ENCODE measurements at regions not wholly inside any gene's neighbourhood (a gene's known extent, or its start where the extent isn't known, plus 50 kb on each side); places are given as distances from the start of the nearest gene placed in this dataset.

DNA sequence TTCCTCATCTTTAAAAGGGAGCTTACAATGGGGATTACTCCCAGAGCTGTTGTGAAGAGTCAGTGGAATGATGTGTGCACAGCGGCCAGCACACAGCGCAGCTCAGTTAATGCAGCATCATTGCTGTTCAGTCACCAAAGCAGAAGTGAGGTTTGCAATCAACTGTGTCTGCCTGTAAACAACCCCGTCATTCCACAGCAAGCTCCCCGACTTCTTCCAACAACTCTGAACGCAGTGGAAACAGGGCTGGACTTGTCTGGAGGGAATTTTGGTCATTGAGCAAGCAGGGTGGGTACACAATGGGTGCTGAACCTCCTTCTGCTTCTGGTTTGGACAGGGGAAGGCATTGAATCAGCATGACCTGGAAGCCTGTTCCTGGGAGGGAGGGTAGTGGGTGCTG lies 347.4 kb downstream of the PTPRU start:
- Mint-ChIP-seq H3K4me1 (ENCODE audit: low read depth, unreplicated experiment) (no peaks in the 10 kb centered on the region), H3K27ac (ENCODE audit: unreplicated experiment) (no peak overlapping the region), H3K4me3 (ENCODE audit: unreplicated experiment) (no peak overlapping the region), H3K36me3 (ENCODE audit: insufficient read depth, unreplicated experiment) (no peaks in the 10 kb centered on the region), H3K9me3 (ENCODE audit: unreplicated experiment) (no peaks in the 10 kb centered on the region), H3K27me3 (ENCODE audit: insufficient read depth, unreplicated experiment) (peaks cover 12% of the 10 kb centered on the region)
- no peaks in the 10 kb centered on the region for H3K9me3 ChIP-seq
- no peaks in the 10 kb centered on the region for H3K27me3 ChIP-seq (replicated peaks; ENCODE audit: control insufficient read depth, insufficient read depth, low read length)
- no peaks in the 10 kb centered on the region for H3K36me3 ChIP-seq (ENCODE audit: control insufficient read depth, insufficient read depth, low read length)
- intact Hi-C loops (cut with micrococcal nuclease; ENCODE audit: unreplicated experiment), result no loop called here
- CTCF ChIA-PET, result no interaction called here
- no peak for DNase-seq
- no peaks in the 10 kb centered on the region for H3K4me1 ChIP-seq
- no peak for TF ChIP-seq CTCF (IDR thresholded peaks at IDR 0.05; ENCODE audit: insufficient read depth in 1 of 2, low read depth in 1 of 2, low read length in 1 of 2, severe bottlenecking in 1 of 2, unreplicated experiment in 1 of 2)
- no peak overlapping the region for H3K4me3 ChIP-seq (ENCODE audit: low read depth, low read length)
- POLR2A ChIA-PET, result no interaction called here
- BruUV-seq (replicated peaks), result no TSS peak

DNA sequence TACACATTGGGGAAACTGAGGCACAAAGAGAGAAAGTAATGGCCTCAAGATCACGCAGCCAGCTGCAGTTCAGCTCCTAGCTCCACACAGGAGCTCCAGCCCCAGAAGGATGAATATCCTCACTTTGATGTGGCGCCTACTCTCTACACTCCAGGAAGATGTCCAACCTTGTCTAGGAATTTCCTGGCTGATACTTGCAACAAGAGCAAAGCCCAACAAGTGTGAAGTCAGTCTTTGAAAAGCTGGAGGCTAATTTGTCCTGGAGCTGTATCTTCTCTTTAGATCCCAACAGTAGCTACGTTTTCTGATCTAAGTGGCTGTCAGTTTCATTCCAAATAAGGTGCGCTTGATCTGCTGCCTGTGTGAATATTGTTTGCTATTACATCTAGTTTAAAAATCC lies 344.9 kb downstream of the PTPRU start:
- no peak overlapping the region for H3K4me3 ChIP-seq (ENCODE audit: low read depth, low read length)

GRCh38 chr1:29579821-29580425 lies 343.6 kb downstream of the PTPRU start:
- H3K4me1 ChIP-seq, result no peaks in the 10 kb centered on the region
- POLR2A ChIA-PET, result no interaction called here
- no peak for TF ChIP-seq CTCF (IDR thresholded peaks at IDR 0.05; ENCODE audit: insufficient read depth in 1 of 2, low read depth in 1 of 2, low read length in 1 of 2, severe bottlenecking in 1 of 2, unreplicated experiment in 1 of 2)
- no peaks in the 10 kb centered on the region for H3K9me3 ChIP-seq
- H3K36me3 ChIP-seq (ENCODE audit: control insufficient read depth, insufficient read depth, low read length), result no peaks in the 10 kb centered on the region
- intact Hi-C loops (cut with micrococcal nuclease; ENCODE audit: unreplicated experiment), result no loop called here
- no peaks in the 10 kb centered on the region for H3K27me3 ChIP-seq (replicated peaks; ENCODE audit: control insufficient read depth, insufficient read depth, low read length)
- H3K4me3 Mint-ChIP-seq (ENCODE audit: unreplicated experiment), result no peak overlapping the region
- BruUV-seq (replicated peaks), result no TSS peak
- no peak overlapping the region for H3K4me3 ChIP-seq (ENCODE audit: low read depth, low read length)
- H3K4me1 Mint-ChIP-seq (ENCODE audit: low read depth, unreplicated experiment), result no peaks in the 10 kb centered on the region
- CTCF ChIA-PET, result no interaction called here
- H3K27ac Mint-ChIP-seq (ENCODE audit: unreplicated experiment), result no peak overlapping the region
- DNase-seq, result no peak
- peaks cover 5% of the 10 kb centered on the region for H3K27me3 Mint-ChIP-seq (ENCODE audit: insufficient read depth, unreplicated experiment)
- no peaks in the 10 kb centered on the region for H3K9me3 Mint-ChIP-seq (ENCODE audit: unreplicated experiment)
- H3K36me3 Mint-ChIP-seq (ENCODE audit: insufficient read depth, unreplicated experiment), result no peaks in the 10 kb centered on the region

More for the DNA sequence above, 344.9 kb downstream of the PTPRU start:
- Histone ChIP-seq H3K27me3 (replicated peaks; ENCODE audit: control insufficient read depth, insufficient read depth, low read length) (no peaks in the 10 kb centered on the region), H3K36me3 (ENCODE audit: control insufficient read depth, insufficient read depth, low read length) (no peaks in the 10 kb centered on the region), H3K4me1 (no peaks in the 10 kb centered on the region), H3K9me3 (no peaks in the 10 kb centered on the region)
- Mint-ChIP-seq H3K27ac (ENCODE audit: unreplicated experiment) (no peak overlapping the region), H3K27me3 (ENCODE audit: insufficient read depth, unreplicated experiment) (peaks cover 5% of the 10 kb centered on the region), H3K4me3 (ENCODE audit: unreplicated experiment) (no peak overlapping the region), H3K9me3 (ENCODE audit: unreplicated experiment) (no peaks in the 10 kb centered on the region), H3K4me1 (ENCODE audit: low read depth, unreplicated experiment) (no peaks in the 10 kb centered on the region), H3K36me3 (ENCODE audit: insufficient read depth, unreplicated experiment) (no peaks in the 10 kb centered on the region)
- no peak for DNase-seq
- intact Hi-C loops (cut with micrococcal nuclease; ENCODE audit: unreplicated experiment), result no loop called here
- BruUV-seq (replicated peaks), result no TSS peak
- ChIA-PET POLR2A (no interaction called here), CTCF (no interaction called here)
- TF ChIP-seq CTCF (IDR thresholded peaks at IDR 0.05; ENCODE audit: insufficient read depth in 1 of 2, low read depth in 1 of 2, low read length in 1 of 2, severe bottlenecking in 1 of 2, unreplicated experiment in 1 of 2), result no peak
